Activated naive CD4-positive, alpha-beta T cell (primary cell): ENCODE measurements at regions not wholly inside any gene's neighbourhood (a gene's known extent, or its start where the extent isn't known, plus 50 kb on each side); places are given as distances from the start of the nearest gene placed in this dataset.

Experiments
- DNase-seq, 4 experiments: peaks; one replicate each; lab custom pipeline; 2025; lab: John Stamatoyannopoulos, UW

- DNase-seq: no peak
Measured at GRCh38 chr9:113646946-113647914, 183.7 kb downstream of the RGS3 start.

DNA sequence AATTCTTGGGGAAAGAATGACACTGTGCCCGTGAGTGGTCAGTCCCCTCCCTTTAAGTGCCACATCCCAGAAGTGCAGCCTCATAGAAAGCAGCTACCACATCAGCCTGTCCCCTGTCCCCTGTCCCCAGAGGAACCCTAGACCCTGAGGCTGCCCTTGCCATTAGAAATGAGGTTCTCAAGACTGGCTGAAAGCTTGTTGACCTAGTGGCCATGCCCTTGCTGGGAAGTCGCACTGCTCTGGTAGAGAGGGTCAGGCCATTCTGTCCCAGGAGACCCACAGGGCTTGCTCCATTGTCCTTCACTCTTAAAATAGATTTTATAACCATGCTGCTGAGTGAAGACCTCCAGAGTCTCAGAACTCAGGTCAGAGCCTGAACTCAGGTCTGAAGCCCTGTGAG is 184.5 kb downstream of the RGS3 start:
- DNase-seq: no peak

GRCh38 chr9:113648586-113648985 is 185.1 kb downstream of the RGS3 start:
- no peak for DNase-seq

DNA sequence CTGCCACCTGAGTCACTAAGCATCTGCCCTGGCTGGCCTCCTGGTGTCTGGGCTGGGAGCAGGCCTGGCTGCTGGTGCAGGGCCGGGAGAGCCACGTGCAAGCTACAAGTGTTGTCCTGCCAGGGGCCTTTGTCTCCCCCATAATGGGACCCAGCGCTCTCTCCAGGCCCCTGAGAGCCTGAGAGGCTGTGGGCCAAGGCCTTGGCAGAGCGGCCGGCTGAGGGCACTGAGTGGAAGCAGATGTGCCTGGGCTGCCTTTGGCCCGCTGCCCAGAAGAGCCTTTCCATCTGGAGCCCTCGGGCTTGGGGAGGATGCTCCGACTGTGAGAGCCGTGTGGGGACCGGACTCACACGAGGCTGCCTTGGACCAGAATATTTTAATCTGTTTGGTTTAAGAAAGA is 185.5 kb downstream of the RGS3 start:
- DNase-seq: no peak

DNA sequence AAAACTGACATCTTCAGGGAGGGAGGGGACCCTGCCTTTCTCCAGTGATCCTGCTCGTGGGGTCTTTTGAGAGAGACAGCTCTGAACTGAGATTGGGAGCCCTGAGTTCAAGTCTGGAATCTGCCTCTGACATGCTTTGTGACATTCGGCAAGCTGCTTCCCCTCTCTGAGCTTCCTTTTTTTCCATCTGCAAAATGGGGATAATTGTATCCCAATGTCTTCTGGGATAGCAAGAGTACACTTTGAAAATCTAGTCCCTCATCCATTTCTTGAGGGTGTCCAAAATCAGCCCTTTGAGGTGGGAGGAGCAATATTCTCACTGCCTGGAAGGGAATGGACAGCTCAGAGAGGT is 186.3 kb downstream of the RGS3 start:
- DNase-seq: no peak

DNA sequence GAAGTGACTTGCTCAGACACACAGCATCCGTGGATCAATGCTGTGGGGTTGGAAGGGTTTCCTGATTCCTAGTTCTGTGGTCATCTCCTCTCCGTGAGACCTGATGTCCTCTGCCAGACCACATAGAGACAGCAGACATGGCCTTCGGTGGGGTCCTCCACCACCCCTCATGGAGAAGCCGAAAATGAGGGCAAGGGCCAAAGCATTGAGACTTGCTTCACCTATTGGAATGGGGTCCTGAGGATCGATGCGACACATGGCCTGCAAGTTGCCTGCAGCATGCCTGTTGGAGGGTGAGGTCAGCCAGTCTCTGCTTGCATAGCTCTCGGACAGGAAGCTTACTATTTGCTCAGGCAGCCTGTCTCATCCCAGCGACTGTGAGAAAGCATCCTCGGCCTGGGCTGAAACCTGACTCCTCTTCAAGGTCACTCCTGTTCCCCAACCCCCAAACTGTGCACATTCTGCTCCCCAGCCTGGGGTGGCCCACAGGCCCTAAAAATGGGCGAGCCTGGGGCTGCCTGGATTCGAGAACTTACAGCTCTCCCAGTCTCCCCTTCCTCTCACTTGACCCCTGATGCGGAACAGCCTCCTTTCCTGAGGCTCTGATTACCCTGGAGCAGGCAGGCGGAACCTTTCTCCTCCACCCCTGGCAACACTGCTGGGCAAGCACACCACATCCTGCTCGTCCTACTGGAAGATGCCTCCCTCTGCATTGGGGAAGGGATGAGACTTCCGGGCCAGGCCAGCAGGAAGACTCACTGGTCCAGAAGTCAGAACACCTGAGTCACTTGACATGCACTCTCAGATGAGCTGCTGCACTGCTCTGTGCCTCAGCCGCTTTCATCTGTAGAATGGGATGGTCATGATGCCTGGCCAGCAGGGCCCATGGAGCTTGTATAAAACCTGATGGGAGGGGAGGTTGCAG is 186.9 kb downstream of the RGS3 start:
- no peak for DNase-seq

DNA sequence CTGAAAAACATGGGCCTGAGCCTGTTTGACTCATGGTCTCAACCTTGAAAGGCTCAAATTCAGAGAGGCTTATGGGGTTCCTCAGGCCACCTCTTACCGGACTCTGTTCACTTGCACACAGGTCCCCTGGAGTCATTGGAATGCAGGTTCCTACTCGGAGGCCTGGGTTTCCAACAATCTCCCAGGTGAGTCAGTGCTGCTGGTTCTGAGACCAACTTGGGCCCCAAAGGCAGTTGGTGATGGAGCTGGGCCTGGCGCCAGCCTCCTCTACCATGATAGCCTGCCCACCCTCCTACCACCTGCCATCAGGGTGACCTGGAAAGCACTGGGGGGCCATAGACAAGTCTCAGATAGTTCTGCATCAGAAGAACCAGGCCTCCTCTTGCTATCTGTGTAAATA is 188.4 kb downstream of the RGS3 start:
- no peak for DNase-seq

GRCh38 chr9:113652355-113653152 is 189.0 kb downstream of the RGS3 start:
- no peak for DNase-seq

DNA sequence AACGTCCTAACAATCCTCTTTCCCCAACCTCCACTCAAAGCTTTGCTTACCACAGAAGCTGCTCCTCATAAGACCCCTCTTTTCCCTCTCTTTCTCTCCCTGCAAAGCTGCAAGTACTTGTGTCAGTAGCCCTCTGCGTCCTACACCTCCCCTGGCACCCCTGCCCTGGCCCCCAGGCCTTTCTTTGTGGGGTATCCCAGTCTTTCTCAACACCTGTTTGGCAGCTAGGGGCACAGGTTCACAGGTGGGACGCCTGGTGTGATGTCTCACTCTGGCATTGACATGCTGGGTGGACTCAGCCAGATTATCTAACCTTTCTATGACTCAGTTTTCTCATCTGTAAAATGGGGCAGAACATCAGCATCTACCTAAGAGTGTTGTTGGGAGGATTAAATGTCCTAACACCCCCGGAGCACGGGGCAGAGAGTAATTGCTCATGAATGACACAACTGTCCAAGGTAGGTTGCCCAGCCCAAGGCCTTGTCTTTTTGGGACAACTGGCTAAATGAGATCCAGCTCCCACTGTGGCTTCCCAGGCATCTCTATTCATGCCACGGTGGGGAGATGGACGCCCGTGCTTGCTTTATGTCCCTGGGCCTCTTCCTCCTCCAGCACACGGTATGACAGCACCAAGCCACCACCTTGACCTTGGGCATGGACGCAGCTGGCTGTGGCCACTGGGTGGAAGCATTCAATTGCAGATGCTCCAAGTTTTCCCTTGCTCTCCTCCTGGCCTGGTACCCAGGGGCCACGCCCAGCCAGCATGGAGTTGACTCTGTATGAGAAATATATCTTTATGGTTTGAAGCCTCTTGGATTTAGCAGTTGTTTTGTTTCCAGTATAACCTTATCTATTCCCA is 190.4 kb downstream of the RGS3 start:
- no peak for DNase-seq

DNA sequence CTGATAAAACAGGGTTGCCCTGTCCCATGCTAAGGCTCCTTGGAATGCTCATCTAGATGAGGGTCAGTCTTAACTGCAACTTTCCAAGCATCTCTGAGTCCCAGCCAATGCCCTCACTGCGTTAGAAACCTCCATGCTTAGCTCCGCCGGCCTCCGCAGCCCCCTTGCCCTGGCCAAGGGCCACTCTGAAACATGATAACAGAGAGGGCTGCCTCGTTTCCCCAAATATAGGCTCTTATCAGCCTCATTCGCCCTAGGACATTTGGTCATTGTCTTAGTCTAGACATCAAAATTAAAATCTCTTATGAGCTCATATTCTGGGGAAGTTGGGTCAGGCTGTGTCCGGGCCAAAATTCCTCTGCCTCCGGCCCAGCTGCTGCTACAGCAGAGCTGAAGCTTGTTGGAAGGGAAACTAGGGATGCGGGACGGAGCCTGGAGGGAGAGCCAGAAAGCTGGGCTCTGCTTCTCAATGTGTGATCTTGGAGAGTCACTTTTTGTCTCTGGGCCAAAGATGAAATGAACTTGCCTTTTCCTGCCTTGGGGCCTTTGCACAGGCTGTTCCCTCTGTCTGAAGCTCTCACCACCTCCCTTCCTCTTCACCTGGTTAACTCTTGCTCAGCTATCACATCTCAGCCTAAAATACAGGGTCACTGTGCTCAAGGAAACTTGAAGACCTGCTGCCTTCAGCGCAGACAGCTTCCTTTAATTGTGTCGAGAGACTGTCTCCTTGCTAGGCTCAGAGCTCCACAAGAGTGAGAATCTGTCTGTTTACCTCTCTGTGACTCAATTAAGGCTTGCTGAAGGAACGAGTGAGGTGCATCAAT is 191.3 kb downstream of the RGS3 start:
- DNase-seq: no peak

- DNase-seq: no peak
Measured at GRCh38 chr9:113656771-113657670, 193.5 kb downstream of the RGS3 start.

- peak; percentile 27 to 66 (median 58) for DNase-seq
Measured at GRCh38 chr9:113657765-113658544, 194.4 kb downstream of the RGS3 start.

DNA sequence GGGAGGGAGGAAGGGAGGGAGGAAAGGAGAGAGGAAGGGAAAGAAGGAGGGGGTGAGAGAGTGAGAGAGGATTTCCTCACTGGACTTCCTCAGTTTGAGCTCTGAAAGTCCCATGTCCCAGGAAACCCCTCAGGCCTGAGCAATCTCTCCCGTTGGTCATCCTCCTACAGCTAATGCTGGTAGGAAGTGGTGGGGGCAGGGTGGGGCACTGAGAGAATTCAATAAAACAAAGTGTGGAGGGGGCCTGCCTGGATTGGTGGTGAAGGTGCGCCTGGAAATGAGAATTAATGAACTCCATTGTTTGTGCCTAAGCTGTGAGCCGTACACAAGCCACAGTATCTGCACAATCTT is 195.0 kb downstream of the RGS3 start:
- DNase-seq: no peak

DNA sequence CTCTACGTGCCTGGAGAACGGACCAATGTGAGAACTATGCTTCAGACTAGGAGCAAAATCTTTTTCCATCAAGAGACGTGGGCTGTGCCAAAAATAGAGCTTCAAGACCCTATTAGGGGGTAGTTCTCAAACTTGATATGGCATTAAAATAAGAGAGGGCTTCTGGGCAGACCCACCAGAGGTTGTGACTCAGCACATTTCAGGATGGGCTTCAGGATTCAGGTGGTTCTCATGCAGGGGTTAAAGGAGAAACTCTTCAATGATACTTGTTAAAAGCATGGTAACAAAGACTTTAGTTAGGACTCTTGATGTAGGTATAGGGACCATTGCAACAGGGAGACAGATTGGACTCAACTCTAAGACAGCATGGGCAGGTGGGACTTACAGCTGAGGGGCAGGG is 195.5 kb downstream of the RGS3 start:
- DNase-seq: no peak

DNA sequence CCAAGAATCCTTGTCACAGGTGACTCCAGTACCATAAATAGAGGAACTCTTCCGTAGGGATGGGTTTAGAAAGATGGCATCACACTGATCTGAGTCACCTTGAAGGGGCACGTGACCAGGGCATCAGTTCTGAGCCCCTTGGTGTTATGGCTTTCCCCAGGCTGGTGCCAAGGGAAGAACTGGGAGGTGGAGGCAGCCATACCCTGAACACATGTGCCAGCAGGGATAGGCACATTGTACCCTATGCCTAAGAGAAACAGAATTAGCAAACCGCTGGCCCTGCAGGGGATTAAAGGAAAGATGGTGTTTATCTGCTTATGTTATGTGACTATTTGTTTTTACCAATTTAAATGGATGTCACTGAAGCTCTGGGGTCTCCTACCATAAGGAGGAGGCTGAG is 196.2 kb downstream of the RGS3 start:
- no peak for DNase-seq

GRCh38 chr9:113660196-113660595 is 196.7 kb downstream of the RGS3 start:
- no peak for DNase-seq

DNA sequence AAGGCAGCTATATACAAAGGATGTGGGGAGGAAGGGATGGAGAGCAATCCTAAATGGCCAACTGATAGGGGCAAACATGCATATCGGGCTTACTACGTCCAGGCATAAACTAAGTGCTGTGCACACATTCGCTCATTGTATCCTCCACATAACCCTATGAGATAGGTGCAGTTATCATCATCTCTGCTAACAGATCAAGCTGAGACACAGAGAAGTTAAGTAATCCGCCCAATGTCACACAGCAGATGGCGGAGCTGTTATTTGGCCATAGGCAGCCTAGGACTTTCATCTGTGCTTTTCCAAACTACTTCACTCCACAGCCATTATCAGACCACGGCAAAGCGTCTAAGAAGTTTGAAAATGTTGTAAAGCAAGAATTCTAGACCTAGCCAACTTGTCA is 197.5 kb downstream of the RGS3 start:
- no peak for DNase-seq

DNA sequence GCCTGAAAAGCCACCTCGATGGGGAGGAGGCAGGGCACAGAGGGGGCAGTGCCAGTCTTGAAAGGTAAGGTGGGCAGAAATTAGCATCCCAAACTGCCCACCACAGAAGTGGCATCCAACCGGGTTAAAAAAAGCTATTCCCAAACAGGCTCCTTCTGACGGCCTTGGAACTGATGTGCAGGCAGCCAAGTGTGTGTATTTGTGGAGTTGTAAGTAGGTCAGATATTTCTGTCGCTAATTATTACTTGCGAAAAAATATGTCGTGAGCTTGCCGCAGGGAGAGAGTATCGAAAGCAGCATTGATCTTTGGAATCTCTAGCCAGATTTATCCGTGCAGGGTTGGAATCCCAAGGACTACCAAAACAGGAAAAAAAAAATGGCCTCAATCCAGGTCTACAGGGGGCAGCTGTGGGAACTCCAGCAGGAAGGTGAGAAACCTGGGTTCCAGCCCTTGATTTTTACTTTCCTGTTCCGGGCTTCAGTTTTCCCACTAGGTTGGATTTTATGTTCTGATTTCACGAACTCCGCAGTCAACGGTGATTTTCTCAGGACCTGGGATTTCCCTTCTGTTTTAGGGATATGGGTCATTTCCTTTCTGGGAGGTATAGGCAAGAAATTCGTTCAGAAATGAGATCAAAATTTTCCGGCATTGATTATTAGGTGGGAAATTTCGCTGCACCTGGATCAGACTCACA is 200.8 kb downstream of the RGS3 start:
- no peak for DNase-seq
